ENCODE measurements at regions not wholly inside any gene's neighbourhood (a gene's known extent, or its start where the extent isn't known, plus 50 kb on each side); places are given as distances from the start of the nearest gene placed in this dataset.
"Not testable (repeated sequence)": the region's sequence is repeated elsewhere in the genome, so short reads cannot be mapped to it uniquely, and the experiment has no call there.

- DNase-seq (ENCODE audit: low spot score), result no peak
Measured at GRCh38 chr3:176328666-176329065, 868.6 kb downstream of the TBL1XR1 start.

DNA sequence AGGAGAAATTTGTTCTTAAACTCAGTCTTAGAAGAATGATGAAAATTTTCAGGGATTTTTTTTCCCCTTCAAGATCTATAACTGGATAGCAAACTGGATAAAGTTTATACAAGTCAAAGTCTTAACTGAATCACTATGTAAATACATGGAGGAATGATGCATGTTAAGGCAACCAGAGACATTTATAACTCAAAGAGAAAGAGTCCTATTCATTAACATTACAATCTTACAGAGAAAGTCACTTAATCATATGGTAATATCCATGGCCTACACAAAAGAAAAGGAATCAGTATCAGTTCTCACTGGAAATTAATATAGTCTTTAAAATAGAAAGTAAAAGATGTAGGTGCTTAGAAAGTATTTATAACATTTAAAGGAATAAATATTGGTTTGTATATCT lies 869.1 kb downstream of the TBL1XR1 start:
- no peak for DNase-seq (ENCODE audit: low spot score)

DNA sequence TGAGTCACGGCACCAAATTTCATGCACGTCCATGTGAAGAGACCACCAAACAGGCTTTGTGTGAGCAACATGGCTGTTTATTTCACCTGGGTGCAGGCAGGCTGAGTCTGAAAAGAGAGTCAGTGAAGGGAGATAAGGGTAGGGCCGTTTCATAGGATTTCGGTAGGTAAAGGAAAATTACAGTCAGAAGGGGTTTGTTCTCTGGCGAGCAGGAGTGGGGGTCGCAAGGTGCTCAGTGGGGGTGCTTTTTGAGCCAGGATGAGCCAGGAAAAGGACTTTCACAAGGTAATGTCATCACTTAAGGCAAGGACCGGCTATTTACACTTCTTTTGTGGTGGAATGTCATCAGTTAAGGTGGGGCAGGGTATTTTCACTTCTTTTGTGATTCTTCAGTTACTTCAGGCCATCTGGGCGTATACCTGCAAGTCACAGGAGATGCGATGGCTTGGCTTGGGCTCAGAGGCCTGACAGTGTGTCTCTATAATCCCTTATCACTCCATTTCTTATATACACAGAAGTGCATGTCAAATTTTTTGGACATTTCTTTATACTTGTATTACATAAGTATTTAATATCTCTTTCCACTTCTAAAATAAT lies 870.3 kb downstream of the TBL1XR1 start:
- not testable (repeated sequence) for DNase-seq (ENCODE audit: low spot score)

DNA sequence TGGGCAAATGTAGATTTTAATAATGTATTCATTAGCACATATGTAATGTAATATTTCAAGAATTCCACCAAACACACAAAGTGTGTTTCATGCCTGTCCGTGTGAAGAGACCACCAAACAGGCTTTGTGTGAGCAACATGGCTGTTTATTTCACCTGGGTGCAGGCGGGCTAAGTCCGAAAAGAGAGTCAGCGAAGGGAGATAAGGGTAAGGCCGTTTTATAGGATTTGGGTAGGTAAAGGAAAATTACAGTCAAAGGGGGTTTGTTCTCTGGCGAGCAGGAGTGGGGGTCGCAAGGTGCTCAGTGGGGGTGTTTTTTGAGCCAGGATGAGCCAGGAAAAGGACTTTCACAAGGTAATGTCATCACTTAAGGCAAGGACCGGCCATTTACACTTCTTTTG lies 875.8 kb downstream of the TBL1XR1 start:
- not testable (repeated sequence) for DNase-seq (ENCODE audit: low spot score)

- no peak for DNase-seq (ENCODE audit: low spot score)
Measured at GRCh38 chr3:176321099-176321498, 876.2 kb downstream of the TBL1XR1 start.

DNA sequence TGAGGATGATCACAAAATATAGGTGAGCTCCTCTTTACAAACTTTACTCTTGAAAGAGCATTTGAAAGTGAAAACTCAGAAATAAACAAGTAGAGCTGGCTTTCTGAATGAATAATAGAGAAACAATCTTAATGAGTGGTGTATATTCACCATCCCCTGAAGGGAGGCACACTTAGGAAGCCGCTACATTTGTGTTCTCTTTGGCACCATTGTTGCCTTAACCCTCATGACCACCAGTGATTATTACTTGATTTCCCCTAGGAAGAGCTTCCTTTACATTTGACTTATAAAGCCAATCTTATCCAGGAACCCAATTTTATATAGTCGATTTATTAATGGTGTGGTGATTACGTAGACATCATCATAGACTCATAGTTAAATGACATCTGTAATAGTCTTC lies 883.9 kb downstream of the TBL1XR1 start:
- no peak for DNase-seq (ENCODE audit: low spot score)

DNA sequence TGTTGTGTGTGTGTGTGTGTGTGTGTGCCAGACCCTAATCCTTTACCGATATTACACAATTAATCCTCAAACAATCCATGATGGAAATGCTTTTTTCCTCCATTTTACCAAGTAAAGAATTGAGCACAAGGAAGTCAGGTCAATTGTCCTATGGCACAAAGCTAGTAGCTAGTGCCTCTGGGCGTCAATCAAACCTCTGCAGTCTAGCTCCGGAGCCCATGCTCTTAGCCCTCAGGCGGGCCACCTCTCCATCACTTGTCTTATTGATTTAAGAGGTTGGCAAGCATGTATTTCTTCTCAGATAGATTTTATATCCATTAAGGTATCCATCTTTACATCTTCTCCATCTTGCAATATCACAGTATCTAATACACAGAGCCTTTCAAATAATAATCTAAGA lies 886.6 kb downstream of the TBL1XR1 start:
- no peak for DNase-seq (ENCODE audit: low spot score)

- DNase-seq (ENCODE audit: low spot score), result no peak
Measured at GRCh38 chr3:176302271-176302670, 895.0 kb downstream of the TBL1XR1 start.

- no peak for DNase-seq (ENCODE audit: low spot score)
Measured at GRCh38 chr3:176296066-176296597, 901.1 kb downstream of the TBL1XR1 start.

GRCh38 chr3:176293276-176293675 lies 904.0 kb downstream of the TBL1XR1 start:
- no peak for DNase-seq (ENCODE audit: low spot score)

DNA sequence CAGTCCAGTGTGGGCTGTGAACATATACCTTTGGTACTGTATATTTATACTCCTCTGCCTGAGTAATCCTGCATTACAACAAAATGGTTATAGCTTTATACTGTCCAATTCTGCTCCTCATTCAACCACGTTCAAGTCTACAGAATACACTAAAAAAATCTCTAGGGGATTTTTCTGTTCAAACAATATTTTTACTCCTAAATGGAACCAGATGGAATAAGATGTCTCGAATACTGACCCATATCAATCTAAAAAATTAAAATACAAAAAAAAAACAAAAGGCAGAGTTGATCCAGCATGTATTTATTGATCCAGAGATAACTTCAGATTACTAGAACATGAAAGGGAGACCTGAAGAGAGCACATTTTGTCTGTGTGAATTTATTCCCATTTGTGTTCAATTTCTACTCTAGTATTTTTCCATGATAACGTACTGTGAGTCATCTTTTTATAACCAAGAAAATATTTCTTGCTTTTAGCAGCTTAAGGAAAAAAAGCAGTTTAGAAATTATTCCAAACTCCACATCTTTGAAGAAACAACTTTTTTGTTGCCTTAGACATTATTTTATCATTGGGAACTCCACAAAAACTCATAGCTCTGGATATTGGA lies 910.7 kb downstream of the TBL1XR1 start:
- DNase-seq (ENCODE audit: low spot score), result no peak

GRCh38 chr3:176275538-176275937 lies 921.7 kb downstream of the TBL1XR1 start:
- no peak for DNase-seq (ENCODE audit: low spot score)

DNA sequence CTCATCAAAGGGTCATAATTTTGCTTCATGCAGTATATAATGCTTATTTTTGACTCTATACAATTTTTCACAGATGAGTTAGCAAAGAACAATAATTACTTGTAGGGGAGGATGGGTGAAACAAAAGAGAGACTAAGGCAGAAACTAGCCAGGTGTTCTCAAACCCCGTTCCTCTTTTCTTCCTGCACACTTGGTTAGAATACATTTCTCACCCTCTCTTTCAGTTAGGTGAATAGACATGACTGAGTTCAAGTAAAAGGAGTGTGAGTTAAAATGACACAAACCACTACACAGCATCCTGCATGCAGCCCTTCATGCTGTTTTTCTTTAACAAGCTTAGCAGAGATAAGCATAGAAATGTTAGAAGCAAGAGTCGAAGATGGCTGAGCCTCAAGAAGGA lies 922.2 kb downstream of the TBL1XR1 start:
- DNase-seq (ENCODE audit: low spot score), result no peak

DNA sequence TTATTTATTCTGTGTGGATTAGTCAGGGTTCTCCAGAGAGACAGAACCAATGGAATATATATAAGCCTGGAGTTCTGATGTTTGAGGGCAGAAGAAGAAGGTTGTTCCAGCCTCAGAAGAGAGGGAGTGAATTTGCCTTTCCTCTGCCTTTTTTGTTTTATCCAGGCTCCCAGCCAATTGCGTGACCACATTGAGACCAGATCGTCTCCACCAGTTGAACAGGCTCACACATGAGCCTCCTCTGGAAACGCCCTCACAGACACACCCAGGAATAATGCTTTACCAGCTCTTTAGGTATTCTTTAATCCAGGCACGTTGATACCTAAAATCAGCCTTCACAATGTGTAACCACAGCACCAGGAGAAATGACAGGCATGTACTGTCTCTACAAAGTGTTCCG lies 923.1 kb downstream of the TBL1XR1 start:
- DNase-seq (ENCODE audit: low spot score), result no peak

- no peak for DNase-seq (ENCODE audit: low spot score)
Measured at GRCh38 chr3:176262071-176262470, 935.2 kb downstream of the TBL1XR1 start.

- DNase-seq (ENCODE audit: low spot score), result no peak
Measured at GRCh38 chr3:176247191-176247590, 950.1 kb downstream of the TBL1XR1 start.

GRCh38 chr3:176219970-176220369 lies 977.3 kb downstream of the TBL1XR1 start:
- no peak for DNase-seq (ENCODE audit: low spot score)

DNA sequence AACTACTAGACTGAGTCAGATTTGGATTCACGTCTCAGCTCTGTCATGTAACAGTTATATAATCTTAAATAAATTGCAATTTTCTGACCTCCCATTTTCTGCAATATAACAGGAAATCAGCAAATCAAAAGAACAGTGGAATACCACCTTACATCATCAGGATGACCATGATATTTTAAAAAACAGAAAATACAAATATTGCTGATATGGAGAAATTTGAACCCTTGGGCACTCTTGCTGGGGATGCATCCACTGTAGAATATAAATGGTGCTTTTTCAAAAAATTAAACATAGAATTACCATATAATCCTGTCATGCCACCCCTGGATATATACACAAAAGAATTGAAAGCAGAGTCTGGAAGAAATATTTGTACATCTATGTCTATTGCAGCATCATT lies 982.5 kb downstream of the TBL1XR1 start:
- no peak for DNase-seq (ENCODE audit: low spot score)

GRCh38 chr3:176213314-176213713 lies 984.0 kb downstream of the TBL1XR1 start:
- DNase-seq (ENCODE audit: low spot score), result not testable (repeated sequence)

DNA sequence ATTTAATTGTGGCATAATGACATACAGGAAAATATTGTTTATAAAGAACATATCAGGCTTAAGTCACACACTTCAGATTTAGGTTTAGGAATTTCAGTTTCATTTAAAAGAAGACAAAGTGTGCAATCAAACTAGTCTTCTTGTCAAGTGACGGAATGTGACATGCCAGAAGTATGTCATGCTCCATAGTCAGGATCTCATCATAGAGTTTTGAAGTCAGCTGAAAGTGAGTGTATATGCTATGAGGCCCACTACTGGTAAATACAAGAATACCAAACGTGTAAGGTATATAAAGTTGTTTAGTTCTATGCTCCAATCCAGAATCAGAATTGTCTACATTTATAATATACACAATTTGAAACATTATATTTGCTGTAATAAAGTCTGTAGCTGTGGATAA lies 988.4 kb downstream of the TBL1XR1 start:
- DNase-seq (ENCODE audit: low spot score), result no peak

- DNase-seq (ENCODE audit: low spot score), result no peak
Measured at GRCh38 chr3:176208283-176208682, 989.0 kb downstream of the TBL1XR1 start.

GRCh38 chr3:176206809-176207208 lies 990.5 kb downstream of the TBL1XR1 start:
- no peak for DNase-seq (ENCODE audit: low spot score)

DNA sequence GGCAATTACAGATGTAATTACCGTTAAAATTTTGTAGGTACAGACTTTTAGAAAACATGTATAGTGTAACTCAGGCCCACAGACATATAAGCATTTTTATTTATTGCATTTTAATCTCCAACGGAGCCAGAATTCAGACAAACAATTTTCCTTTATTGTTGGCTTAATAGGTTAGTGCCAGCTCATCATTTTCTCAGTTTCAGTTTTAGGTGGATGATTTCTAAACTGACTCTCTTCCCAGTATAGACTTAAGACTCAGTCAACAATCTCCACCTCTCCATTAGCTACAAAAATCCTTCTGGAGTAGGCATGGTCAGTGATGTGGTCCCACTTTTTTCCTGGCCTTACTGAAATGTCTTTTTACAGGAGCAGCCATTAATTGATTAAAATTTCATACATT lies 994.6 kb downstream of the TBL1XR1 start:
- DNase-seq (ENCODE audit: low spot score), result no peak
